Prostate gland (tissue), 2 donors: ENCODE measurements at regions not wholly inside any gene's neighbourhood (a gene's known extent, or its start where the extent isn't known, plus 50 kb on each side); places are given as distances from the start of the nearest gene placed in this dataset.

Experiments
- DNase-seq: peaks from one replicate; pipeline ENCODE4 v3.0.0-alpha.2; 2019; ENCODE audit warnings: low spot score
- H3K27ac ChIP-seq, 2 donors: fragments of 200-600 bp; sonication (generic); 2 replicates each; pipeline ENCODE4 v1.5.1; 2017 to 2019
- H3K27me3 ChIP-seq: fragments of 200-600 bp; sonication (generic); replicated peaks from 2 replicates; pipeline ENCODE4 v1.5.1; 2019; ENCODE audit not compliant: insufficient read depth
- H3K36me3 ChIP-seq, 2 donors: fragments of 200-600 bp; sonication (generic); 1 replicate in 1 of 2; 2 replicates in 1 of 2; pipeline versions ENCODE4 v1.5.1 to v1.8.1; 2017 to 2019
- H3K4me1 ChIP-seq: fragments of 200-600 bp; sonication (generic); replicated peaks from 2 replicates; pipeline ENCODE4 v1.5.1; 2019
- H3K4me3 ChIP-seq, 2 donors: fragments of 200-600 bp; sonication (generic); 2 replicates each; pipeline ENCODE4 v1.5.1; 2017 to 2019
- H3K9me3 ChIP-seq: fragments of 200-600 bp; sonication (generic); 2 replicates; pipeline ENCODE4 v1.5.1; 2017
- POLR2A ChIP-seq: fragments of 450-650 bp; IDR thresholded peaks from one replicate; pipeline ENCODE4 v1.6.1; 2016; ENCODE audit warnings: antibody characterized with exemption, mild to moderate bottlenecking
- POLR2AphosphoS5 ChIP-seq: sonication (generic); formaldehyde crosslinking; IDR thresholded peaks from one replicate; pipeline ENCODE4 v1.6.1; 2017; ENCODE audit warnings: antibody characterized with exemption
- WGBS: methylation state at CpG from one replicate; pipeline ENCODE4 v1.1.5; 2018; 5-methylcytosine and 5-hydroxymethylcytosine counted together
- intact Hi-C: fragments of 100-400 bp; cut with DNase I; formaldehyde crosslinking; loops from one replicate; pipeline ENCODE4 v1.14.2; 2022
- TF ChIP-seq, protein P1 (sequence below), 4 experiments: fragments of 200-600 bp in 2 of 4; fragments of 450-650 bp in 2 of 4; sonication (generic) in 2 of 4; IDR thresholded peaks; 1 replicate in 3 of 4; 2 replicates in 1 of 4; pipeline ENCODE4 v1.5.1; 2016 to 2019; ENCODE audit warnings: antibody characterized with exemption in 4 of 4, mild to moderate bottlenecking in 2 of 4, moderate library complexity in 2 of 4

DNA sequence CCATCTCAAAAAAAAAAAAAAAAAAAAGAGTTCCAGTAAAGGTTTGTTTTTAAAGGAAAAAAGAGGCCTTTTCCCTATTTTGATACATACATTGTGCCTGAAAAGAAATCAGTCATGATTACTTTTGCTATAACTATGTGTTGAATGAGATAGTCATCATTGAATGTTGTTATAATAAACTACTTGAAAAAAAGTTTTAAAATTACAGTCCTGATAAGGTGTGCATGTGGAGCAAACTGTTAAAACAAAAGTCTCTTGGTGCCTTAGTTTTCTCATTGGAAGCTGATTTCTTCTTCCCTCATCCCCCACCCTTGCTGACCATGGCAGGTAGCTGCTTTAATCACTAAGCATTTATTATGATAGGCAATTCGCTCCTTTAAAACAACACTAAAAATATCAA lies 172.3 kb upstream of the TBCA start:
- 97% methylated on average over 1 of the region's 1 CpG for WGBS
- intact Hi-C loops = no loop called here
- peaks cover 2% of the 10 kb centered on the region for H3K27me3 ChIP-seq
- H3K9me3 ChIP-seq = no peaks in the 10 kb centered on the region
- no peak for TF ChIP-seq POLR2A
- TF ChIP-seq POLR2AphosphoS5 = no peak
- TF ChIP-seq, protein P1, sequence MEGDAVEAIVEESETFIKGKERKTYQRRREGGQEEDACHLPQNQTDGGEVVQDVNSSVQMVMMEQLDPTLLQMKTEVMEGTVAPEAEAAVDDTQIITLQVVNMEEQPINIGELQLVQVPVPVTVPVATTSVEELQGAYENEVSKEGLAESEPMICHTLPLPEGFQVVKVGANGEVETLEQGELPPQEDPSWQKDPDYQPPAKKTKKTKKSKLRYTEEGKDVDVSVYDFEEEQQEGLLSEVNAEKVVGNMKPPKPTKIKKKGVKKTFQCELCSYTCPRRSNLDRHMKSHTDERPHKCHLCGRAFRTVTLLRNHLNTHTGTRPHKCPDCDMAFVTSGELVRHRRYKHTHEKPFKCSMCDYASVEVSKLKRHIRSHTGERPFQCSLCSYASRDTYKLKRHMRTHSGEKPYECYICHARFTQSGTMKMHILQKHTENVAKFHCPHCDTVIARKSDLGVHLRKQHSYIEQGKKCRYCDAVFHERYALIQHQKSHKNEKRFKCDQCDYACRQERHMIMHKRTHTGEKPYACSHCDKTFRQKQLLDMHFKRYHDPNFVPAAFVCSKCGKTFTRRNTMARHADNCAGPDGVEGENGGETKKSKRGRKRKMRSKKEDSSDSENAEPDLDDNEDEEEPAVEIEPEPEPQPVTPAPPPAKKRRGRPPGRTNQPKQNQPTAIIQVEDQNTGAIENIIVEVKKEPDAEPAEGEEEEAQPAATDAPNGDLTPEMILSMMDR (IDR thresholded peaks at IDR 0.05) = no peak
- H3K36me3 ChIP-seq = no peaks in the 10 kb centered on the region
- H3K4me1 ChIP-seq = no peaks in the 10 kb centered on the region
- H3K4me3 ChIP-seq = no peak overlapping the region
- H3K27ac ChIP-seq = no peak overlapping the region
- DNase-seq = no peak

DNA sequence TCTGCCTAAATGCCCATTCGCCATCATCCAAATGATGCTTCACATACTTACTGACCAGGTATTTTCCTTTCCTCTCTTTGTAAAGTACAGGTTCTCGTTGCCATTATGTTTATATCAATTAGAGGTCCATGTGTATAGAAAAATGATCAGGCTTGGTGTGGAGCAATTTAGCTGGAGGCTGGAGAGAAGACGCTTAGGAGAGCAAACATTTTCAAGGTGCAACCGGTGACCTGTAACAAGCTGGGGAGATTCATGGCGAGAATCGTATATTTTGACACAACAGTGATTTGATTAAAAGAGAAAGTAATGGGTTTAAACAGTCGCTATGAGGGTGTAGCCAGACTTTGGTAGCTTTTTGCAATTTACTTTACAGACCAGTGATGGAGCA lies 170.9 kb upstream of the TBCA start:
- Histone ChIP-seq H3K4me1 (no peaks in the 10 kb centered on the region), H3K9me3 (no peaks in the 10 kb centered on the region), H3K27ac (no peak overlapping the region), H3K27me3 (peaks cover 2% of the 10 kb centered on the region), H3K36me3 (no peaks in the 10 kb centered on the region), H3K4me3 (no peak overlapping the region)
- 48% methylated on average over 7 of the region's 7 CpGs for WGBS
- no peak for DNase-seq
- intact Hi-C loops = no loop called here
- no peak for TF ChIP-seq POLR2A
- TF ChIP-seq POLR2AphosphoS5 = no peak
- TF ChIP-seq, protein P1 (IDR thresholded peaks at IDR 0.05) = no peak

DNA sequence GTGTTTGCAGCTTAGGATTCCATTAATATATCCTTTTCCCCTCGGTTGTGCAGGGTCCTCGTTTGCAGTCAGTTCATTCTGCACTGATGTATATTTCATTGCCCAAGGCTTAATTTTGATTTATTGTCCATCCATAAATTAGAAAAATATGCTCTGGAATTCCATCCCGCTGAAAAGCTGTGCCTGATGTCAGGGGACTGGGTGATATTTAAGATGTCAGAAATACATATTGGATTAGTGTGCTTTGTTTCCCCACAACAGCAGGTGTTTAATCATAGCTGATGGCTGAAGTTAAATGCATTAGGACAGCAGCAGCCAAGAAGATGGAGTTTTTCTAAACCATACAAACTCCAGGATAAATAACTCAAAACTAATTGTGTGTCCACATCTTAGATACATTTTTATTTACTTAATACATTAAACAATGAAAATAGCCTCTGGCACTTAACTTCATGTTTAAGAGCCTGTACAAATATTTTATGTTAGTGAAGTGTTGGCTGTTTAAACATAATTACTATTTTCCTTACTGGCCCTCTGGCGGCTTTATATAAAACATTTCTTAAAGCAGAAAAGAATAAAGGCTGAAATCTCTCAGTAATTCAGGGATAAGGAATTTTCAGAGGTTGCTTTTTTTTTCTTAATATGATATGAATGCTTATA lies 170.4 kb upstream of the TBCA start:
- WGBS = 18% methylated on average over 4 of the region's 4 CpGs
- no peak overlapping the region for H3K4me3 ChIP-seq
- intact Hi-C loops = no loop called here
- no peak overlapping the region for H3K27ac ChIP-seq
- no peaks in the 10 kb centered on the region for H3K9me3 ChIP-seq
- no peak for DNase-seq
- H3K27me3 ChIP-seq = peaks cover 2% of the 10 kb centered on the region
- no peaks in the 10 kb centered on the region for H3K36me3 ChIP-seq
- TF ChIP-seq, protein P1 (IDR thresholded peaks at IDR 0.05) = no peak
- TF ChIP-seq POLR2AphosphoS5 (no peak), POLR2A (no peak)
- no peaks in the 10 kb centered on the region for H3K4me1 ChIP-seq

DNA sequence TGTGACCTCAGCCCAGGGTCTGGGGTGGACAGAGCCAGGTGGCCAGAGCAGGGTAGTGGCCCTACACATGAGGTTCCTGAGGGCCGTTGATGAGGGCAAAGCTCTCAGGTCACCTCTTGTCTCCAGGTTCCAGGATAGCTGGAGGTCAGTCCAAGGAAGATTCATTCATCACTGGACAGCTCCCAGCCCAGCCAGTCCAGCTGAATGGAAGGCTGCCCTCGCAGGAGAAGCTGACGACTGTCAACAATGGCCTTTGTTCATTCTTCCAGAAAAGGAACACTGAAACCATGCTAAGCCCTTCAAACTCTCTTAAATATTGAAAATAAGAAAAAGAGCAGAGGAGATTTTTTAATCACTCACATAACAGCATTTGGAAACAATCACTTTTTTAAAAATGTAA lies 169.7 kb upstream of the TBCA start:
- 35% methylated on average over 3 of the region's 3 CpGs for WGBS
- Histone ChIP-seq H3K27me3 (peaks cover 2% of the 10 kb centered on the region), H3K9me3 (no peaks in the 10 kb centered on the region), H3K4me1 (no peaks in the 10 kb centered on the region), H3K27ac (no peak overlapping the region), H3K36me3 (no peaks in the 10 kb centered on the region), H3K4me3 (no peak overlapping the region)
- TF ChIP-seq, protein P1 (IDR thresholded peaks at IDR 0.05) = no peak
- TF ChIP-seq POLR2A = no peak
- intact Hi-C loops = no loop called here
- no peak for DNase-seq

DNA sequence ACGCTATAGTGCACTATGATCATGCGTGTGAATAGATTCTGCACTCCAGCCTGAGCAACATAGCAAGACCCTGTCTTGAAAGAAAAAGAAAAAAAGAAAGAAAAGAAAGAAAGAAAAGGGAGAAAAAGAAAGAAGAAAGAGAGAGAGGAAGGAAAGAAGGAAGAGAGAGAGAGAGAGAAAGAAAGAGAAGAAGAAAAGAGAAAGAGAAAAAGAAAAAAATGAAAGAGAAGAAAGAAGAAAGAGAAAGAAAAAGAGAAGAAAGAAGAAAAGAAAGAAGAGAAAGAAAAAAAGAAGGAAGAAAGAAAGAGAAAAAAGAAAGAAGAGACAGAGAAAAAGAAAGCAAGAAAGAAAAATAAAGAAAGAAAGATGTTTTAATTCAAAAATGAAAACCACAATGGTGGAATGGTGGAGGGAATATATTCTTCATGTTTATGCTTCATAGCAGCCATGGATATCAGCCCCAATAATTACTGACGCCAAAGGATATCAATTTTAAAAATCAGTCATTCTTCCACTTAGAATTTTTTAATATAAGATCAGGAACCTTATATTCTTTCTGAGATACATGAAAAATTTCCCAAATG lies 168.7 kb upstream of the TBCA start:
- Histone ChIP-seq H3K27me3 (peaks cover 2% of the 10 kb centered on the region), H3K27ac (no peak overlapping the region), H3K36me3 (no peaks in the 10 kb centered on the region), H3K4me3 (no peak overlapping the region), H3K4me1 (no peaks in the 10 kb centered on the region), H3K9me3 (no peaks in the 10 kb centered on the region)
- intact Hi-C loops = no loop called here
- no peak for DNase-seq
- 97% methylated on average over 3 of the region's 3 CpGs for WGBS
- TF ChIP-seq POLR2A (no peak), POLR2AphosphoS5 (no peak)
- TF ChIP-seq, protein P1 (IDR thresholded peaks at IDR 0.05) = no peak
